ENCODE measurements at regions not wholly inside any gene's neighbourhood (a gene's known extent, or its start where the extent isn't known, plus 50 kb on each side); places are given as distances from the start of the nearest gene placed in this dataset.

DNA sequence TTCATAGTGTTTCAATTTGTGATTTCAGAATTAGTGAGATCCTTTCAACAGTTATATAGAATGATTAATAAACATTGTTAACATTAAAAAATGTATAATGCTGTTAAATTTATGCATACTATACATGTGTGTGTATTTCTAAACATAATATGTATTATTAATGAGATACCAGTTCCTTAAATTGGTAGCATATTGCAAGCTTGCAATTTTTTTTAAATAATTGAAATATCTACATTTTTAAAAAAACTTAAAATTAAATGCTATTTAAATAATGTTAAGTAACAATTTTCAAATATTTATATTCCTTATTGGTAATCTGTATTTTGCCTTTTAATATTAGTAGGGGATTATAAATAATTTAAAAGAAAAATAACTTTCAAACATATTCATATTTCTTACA is 1479.5 kb upstream of the PCDH7 start:
- TF ChIP-seq POLR2AphosphoS5 (IDR thresholded peaks at IDR 0.05; ENCODE audit: low read depth, low read length) (no peak), POLR2A (IDR thresholded peaks at IDR 0.05; ENCODE audit: low read depth, low read length) (no peak)
